Activated naive CD4-positive, alpha-beta T cell treated with anti-CD3 and anti-CD28 coated beads for 36 hours (primary cell): ENCODE measurements at regions not wholly inside any gene's neighbourhood (a gene's known extent, or its start where the extent isn't known, plus 50 kb on each side); places are given as distances from the start of the nearest gene placed in this dataset.

Source experiments
- microRNA-seq: library from miRNA; unstranded; fragments of <30 nt; microRNA quantifications from one replicate; pipeline ENCODE4 v1.2.0, GENCODE V29; 2022; ENCODE audit warnings: borderline microRNAs expressed, borderline replicate concordance

Small RNAs in the stretch of these regions (microRNA-seq; reads per million reads assigned to microRNA genes)
- gene MIR29A, result 65,872 reads per million, percentile 99 among the genes with 10 or more reads in this experiment
